ENCODE measurements at regions not wholly inside any gene's neighbourhood (a gene's known extent, or its start where the extent isn't known, plus 50 kb on each side); places are given as distances from the start of the nearest gene placed in this dataset.

GRCh38 chr7:106460792-106461254 lies 176.0 kb upstream of the NAMPT start:
- intact Hi-C loops (cut with DNase I), result loop anchor here (2.0 to 10.0 kb wide), 3 partner anchors 174 to 406 kb away; no protein-coding TSS in a partner anchor
- 91 to 94% (median 93%) methylated on average over 6 of the region's 6 CpGs for WGBS, 3 donors
- no peak overlapping the region for H3K4me3 ChIP-seq
- no peak for DNase-seq
- H3K27ac ChIP-seq, result no peak overlapping the region
- no peaks in the 10 kb centered on the region for H3K9me3 ChIP-seq
- peaks cover 9% of the 10 kb centered on the region for H3K4me1 ChIP-seq
- no peaks in the 10 kb centered on the region for H3K36me3 ChIP-seq (ENCODE audit: insufficient read depth in 1 of 2, low read depth in 1 of 2)
- TF ChIP-seq CTCF (IDR thresholded peaks at IDR 0.05), result no peak
- no peaks in the 10 kb centered on the region for H3K27me3 ChIP-seq (ENCODE audit: insufficient read depth in 3 of 3, low read length in 2 of 3)
- no peak for ATAC-seq

- intact Hi-C loops (cut with DNase I), result loop anchor here (2.0 to 10.0 kb wide), 3 partner anchors 172 to 405 kb away; no protein-coding TSS in a partner anchor
- no peaks in the 10 kb centered on the region for H3K9me3 ChIP-seq
- no peaks in the 10 kb centered on the region for H3K36me3 ChIP-seq (ENCODE audit: insufficient read depth in 1 of 2, low read depth in 1 of 2)
- no peak for TF ChIP-seq CTCF (IDR thresholded peaks at IDR 0.05)
- 88 to 92% (median 91%) methylated on average over 7 of the region's 7 CpGs for WGBS, 3 donors
- no peak for DNase-seq
- H3K27me3 ChIP-seq (ENCODE audit: insufficient read depth in 3 of 3, low read length in 2 of 3), result no peaks in the 10 kb centered on the region
- H3K4me3 ChIP-seq, result no peak overlapping the region
- no peak overlapping the region for H3K27ac ChIP-seq
- H3K4me1 ChIP-seq, result peaks cover 9% of the 10 kb centered on the region
- ATAC-seq, result no peak
These were observed 174.8 kb upstream of the NAMPT start for GRCh38 chr7:106459397-106460072.

- Histone ChIP-seq H3K36me3 (ENCODE audit: insufficient read depth in 1 of 2, low read depth in 1 of 2) (no peaks in the 10 kb centered on the region), H3K27me3 (ENCODE audit: insufficient read depth in 3 of 3, low read length in 2 of 3) (no peaks in the 10 kb centered on the region), H3K4me3 (no peak overlapping the region), H3K27ac (no peak overlapping the region), H3K9me3 (no peaks in the 10 kb centered on the region), H3K4me1 (peaks cover 7% of the 10 kb centered on the region)
- no peak for TF ChIP-seq CTCF (IDR thresholded peaks at IDR 0.05)
- no peak for DNase-seq
- ATAC-seq, result no peak
- 93 to 97% (median 93%) methylated on average over 4 of the region's 4 CpGs for WGBS, 3 donors
- intact Hi-C loops (cut with DNase I), result no loop called here
These were observed 172.9 kb upstream of the NAMPT start for GRCh38 chr7:106457678-106458077.

GRCh38 chr7:106456329-106456728 lies 171.5 kb upstream of the NAMPT start:
- no peak overlapping the region for H3K4me3 ChIP-seq
- no peaks in the 10 kb centered on the region for H3K4me1 ChIP-seq
- DNase-seq (no peak), ATAC-seq (no peak)
- intact Hi-C loops (cut with DNase I), result no loop called here
- no peak overlapping the region for H3K27ac ChIP-seq
- no peaks in the 10 kb centered on the region for H3K9me3 ChIP-seq
- H3K36me3 ChIP-seq (ENCODE audit: insufficient read depth in 1 of 2, low read depth in 1 of 2), result no peaks in the 10 kb centered on the region
- H3K27me3 ChIP-seq (ENCODE audit: insufficient read depth in 3 of 3, low read length in 2 of 3), result no peaks in the 10 kb centered on the region
- no peak for TF ChIP-seq CTCF (IDR thresholded peaks at IDR 0.05)
